Mesothelial cell of epicardium (in vitro differentiated cells): ENCODE measurements at regions not wholly inside any gene's neighbourhood (a gene's known extent, or its start where the extent isn't known, plus 50 kb on each side); places are given as distances from the start of the nearest gene placed in this dataset.

Experiments
- DNase-seq, 2 experiments: peaks; one replicate each; pipeline ENCODE4 v3.0.0; 2021; ENCODE audit warnings: low spot score in 2 of 2; ENCODE audit not compliant: unreplicated experiment in 2 of 2
- H3K27ac Mint-ChIP-seq: 2 replicates; pipeline ENCODE4 v1.8.0; 2021; ENCODE audit warnings: mixed read lengths
- H3K27me3 Mint-ChIP-seq: 2 replicates; pipeline ENCODE4 v1.8.0; 2021; ENCODE audit warnings: low read depth, mixed read lengths
- H3K36me3 Mint-ChIP-seq: 2 replicates; pipeline ENCODE4 v1.8.0; 2021; ENCODE audit warnings: mixed read lengths
- H3K4me1 Mint-ChIP-seq: 2 replicates; pipeline ENCODE4 v1.8.0; 2021; ENCODE audit warnings: mixed read lengths
- H3K4me3 Mint-ChIP-seq: 2 replicates; pipeline ENCODE4 v1.8.0; 2021; ENCODE audit warnings: mild to moderate bottlenecking, moderate library complexity, mixed read lengths
- H3K9me3 Mint-ChIP-seq: 2 replicates; pipeline ENCODE4 v1.8.0; 2021; ENCODE audit warnings: mixed read lengths
- TF ChIP-seq, protein P1 (sequence below): fragments of 200-600 bp; sonication (generic); IDR thresholded peaks from one replicate; pipeline ENCODE4 v1.5.0; 2021; ENCODE audit warnings: antibody characterized with exemption; ENCODE audit not compliant: unreplicated experiment

DNA sequence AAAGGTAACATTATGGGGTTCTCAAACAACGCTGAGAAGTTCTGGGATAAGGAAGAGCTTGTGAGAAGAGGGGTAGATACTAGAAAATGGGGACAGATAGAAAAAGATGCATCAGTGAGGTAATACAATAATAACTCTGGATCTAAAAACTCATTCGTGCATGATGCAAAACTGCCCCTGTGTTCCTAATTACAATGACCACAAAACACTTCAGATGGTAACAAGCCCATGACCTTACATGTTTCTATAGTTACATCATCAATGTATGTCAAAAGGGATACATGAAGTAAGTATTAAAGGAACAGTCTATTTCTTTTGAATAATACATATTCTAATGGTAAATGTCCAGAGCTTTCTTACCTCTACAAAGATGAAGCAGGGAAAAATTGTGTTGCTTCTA is 110.6 kb upstream of the PLPPR5 start:
- H3K4me1 Mint-ChIP-seq, result no peaks in the 10 kb centered on the region
- no peak overlapping the region for H3K4me3 Mint-ChIP-seq
- H3K36me3 Mint-ChIP-seq, result no peaks in the 10 kb centered on the region
- H3K9me3 Mint-ChIP-seq, result no peaks in the 10 kb centered on the region
- no peak for DNase-seq
- H3K27ac Mint-ChIP-seq, result no peak overlapping the region
- TF ChIP-seq, protein P1, sequence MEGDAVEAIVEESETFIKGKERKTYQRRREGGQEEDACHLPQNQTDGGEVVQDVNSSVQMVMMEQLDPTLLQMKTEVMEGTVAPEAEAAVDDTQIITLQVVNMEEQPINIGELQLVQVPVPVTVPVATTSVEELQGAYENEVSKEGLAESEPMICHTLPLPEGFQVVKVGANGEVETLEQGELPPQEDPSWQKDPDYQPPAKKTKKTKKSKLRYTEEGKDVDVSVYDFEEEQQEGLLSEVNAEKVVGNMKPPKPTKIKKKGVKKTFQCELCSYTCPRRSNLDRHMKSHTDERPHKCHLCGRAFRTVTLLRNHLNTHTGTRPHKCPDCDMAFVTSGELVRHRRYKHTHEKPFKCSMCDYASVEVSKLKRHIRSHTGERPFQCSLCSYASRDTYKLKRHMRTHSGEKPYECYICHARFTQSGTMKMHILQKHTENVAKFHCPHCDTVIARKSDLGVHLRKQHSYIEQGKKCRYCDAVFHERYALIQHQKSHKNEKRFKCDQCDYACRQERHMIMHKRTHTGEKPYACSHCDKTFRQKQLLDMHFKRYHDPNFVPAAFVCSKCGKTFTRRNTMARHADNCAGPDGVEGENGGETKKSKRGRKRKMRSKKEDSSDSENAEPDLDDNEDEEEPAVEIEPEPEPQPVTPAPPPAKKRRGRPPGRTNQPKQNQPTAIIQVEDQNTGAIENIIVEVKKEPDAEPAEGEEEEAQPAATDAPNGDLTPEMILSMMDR, result no peak
- no peaks in the 10 kb centered on the region for H3K27me3 Mint-ChIP-seq

DNA sequence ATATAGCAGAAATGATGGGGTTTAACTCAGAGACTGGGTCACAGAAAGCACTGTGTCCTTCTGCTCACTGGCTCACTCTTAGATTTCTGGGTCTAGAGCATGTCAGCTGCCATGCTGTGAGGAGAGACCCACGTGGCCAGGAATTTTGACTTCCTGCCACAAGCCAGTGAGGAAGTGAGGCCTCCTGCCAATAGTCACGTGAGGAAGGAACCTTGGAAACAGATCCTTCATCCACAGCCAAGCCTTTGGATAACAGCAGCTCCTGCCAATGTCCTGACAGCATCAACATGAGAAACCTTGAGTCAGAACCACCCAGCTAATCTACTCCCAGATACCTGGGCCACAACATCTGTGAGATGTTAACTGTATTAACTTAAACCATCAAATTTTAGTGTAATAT is 114.5 kb upstream of the PLPPR5 start:
- no peak overlapping the region for H3K4me3 Mint-ChIP-seq
- no peaks in the 10 kb centered on the region for H3K9me3 Mint-ChIP-seq
- H3K27ac Mint-ChIP-seq, result no peak overlapping the region
- no peaks in the 10 kb centered on the region for H3K36me3 Mint-ChIP-seq
- no peaks in the 10 kb centered on the region for H3K4me1 Mint-ChIP-seq
- TF ChIP-seq, protein P1, result no peak
- no peaks in the 10 kb centered on the region for H3K27me3 Mint-ChIP-seq
- DNase-seq, result no peak

DNA sequence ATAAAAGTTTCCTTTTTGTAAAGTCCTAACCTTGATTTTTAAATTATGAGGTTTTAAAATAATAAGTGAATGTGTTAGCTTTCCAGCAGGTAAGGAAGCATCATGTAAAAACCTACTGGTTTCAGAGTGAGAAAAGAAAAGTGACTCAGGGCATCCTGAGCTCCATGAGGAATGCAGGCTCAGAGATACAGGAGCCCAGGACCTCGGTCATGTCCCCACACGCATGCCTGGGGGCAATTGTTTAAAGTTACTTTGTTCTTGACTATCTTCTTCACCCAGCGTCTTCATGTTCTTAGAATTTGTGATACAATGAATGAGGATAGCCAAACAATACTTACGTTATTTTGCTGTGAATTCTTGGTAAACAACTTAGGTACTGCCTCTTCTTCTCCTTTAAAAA is 117.4 kb upstream of the PLPPR5 start:
- Mint-ChIP-seq H3K36me3 (no peaks in the 10 kb centered on the region), H3K9me3 (peaks cover 10% of the 10 kb centered on the region), H3K4me1 (no peaks in the 10 kb centered on the region), H3K27ac (no peak overlapping the region), H3K4me3 (no peak overlapping the region), H3K27me3 (no peaks in the 10 kb centered on the region)
- TF ChIP-seq, protein P1, result no peak
- no peak for DNase-seq

DNA sequence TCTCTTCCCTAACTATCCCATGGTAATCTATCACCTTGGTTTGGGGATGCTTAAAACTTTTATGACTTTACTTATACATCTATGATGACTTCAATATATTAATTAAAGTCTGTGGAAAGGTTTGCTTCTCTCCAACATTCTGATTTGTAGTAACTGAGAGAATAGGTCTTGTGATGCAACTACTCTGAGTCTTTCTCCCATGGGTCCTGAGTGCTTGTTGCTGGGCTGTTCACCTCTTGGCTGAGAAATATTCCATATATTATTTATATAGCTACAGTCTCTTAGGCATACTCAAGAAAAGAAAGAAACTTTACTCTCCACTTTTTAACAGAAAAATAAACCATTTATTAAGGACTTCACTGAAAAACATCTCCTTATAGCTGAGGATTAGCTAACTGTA is 119.3 kb upstream of the PLPPR5 start:
- no peaks in the 10 kb centered on the region for H3K4me1 Mint-ChIP-seq

DNA sequence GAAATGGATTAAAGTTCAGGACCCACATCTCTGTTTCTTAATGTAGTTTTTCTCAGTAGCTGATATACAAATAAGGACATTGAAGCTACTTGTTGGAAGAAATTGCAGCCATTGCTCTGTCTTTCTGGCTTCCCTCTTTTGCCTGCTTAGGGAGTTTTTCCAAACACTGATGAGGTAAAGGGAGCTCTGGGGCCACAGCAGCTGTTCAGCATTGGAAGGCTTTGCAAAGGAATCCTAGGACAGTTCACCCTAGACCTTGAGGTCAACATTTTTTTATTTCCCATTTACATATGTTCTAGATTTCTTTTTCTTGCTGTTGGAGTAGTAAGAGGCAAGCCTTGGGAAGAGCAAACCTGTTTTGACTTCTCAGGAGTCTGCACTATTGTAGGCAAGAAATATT is 126.9 kb upstream of the PLPPR5 start:
- no peak for DNase-seq
- Mint-ChIP-seq H3K27ac (no peak overlapping the region), H3K4me3 (no peak overlapping the region), H3K4me1 (no peaks in the 10 kb centered on the region), H3K36me3 (no peaks in the 10 kb centered on the region), H3K9me3 (peaks cover 15% of the 10 kb centered on the region), H3K27me3 (no peaks in the 10 kb centered on the region)
- TF ChIP-seq, protein P1, result no peak

More for the DNA sequence above, 119.3 kb upstream of the PLPPR5 start:
- no peak overlapping the region for H3K27ac Mint-ChIP-seq
- H3K27me3 Mint-ChIP-seq, result no peaks in the 10 kb centered on the region
- H3K36me3 Mint-ChIP-seq, result no peaks in the 10 kb centered on the region
- DNase-seq, result no peak
- TF ChIP-seq, protein P1, result no peak
- H3K4me3 Mint-ChIP-seq, result no peak overlapping the region
- peaks cover 22% of the 10 kb centered on the region for H3K9me3 Mint-ChIP-seq

DNA sequence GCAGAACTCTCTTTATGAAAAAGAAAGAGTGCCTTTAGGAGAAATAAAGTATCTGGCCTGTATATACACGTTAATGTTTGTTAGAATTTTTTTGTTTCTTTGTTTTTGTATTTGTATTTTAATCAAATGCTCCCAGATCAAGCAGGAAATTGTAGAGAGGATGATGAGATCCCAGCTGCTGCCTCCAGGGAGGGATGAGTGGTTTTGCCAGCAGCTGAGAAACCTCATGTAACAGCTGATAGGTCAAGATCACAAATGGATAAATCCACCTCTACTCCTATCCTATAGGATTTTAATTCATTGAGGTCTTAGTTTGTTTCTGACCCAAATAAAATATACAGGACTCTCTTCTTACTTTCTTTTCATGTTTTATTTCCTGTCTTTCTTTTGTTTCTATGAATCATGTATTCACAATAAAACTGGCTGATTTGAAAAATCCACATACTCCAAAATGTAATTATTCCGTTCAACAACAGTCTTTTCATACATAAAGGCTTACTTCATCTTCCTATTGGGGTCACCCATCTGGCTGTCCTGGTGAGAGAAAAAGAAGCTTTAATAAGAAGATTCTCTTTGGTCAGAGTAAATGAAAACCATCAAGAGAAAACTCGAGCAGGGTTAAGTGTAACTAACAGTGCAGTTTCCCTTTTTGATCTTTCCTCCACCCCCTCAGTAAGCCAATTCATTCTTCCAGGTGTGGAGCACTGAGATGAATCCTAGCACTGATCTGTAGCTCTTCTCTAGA is 129.3 kb upstream of the PLPPR5 start:
- no peak for DNase-seq
- TF ChIP-seq, protein P1, result no peak
- no peak overlapping the region for H3K4me3 Mint-ChIP-seq
- H3K27ac Mint-ChIP-seq, result no peak overlapping the region
- H3K36me3 Mint-ChIP-seq, result no peaks in the 10 kb centered on the region
- H3K4me1 Mint-ChIP-seq, result no peaks in the 10 kb centered on the region
- H3K27me3 Mint-ChIP-seq, result no peaks in the 10 kb centered on the region
- H3K9me3 Mint-ChIP-seq, result peaks cover 14% of the 10 kb centered on the region
